ENCODE measurements at regions not wholly inside any gene's neighbourhood (a gene's known extent, or its start where the extent isn't known, plus 50 kb on each side); places are given as distances from the start of the nearest gene placed in this dataset.

DNA sequence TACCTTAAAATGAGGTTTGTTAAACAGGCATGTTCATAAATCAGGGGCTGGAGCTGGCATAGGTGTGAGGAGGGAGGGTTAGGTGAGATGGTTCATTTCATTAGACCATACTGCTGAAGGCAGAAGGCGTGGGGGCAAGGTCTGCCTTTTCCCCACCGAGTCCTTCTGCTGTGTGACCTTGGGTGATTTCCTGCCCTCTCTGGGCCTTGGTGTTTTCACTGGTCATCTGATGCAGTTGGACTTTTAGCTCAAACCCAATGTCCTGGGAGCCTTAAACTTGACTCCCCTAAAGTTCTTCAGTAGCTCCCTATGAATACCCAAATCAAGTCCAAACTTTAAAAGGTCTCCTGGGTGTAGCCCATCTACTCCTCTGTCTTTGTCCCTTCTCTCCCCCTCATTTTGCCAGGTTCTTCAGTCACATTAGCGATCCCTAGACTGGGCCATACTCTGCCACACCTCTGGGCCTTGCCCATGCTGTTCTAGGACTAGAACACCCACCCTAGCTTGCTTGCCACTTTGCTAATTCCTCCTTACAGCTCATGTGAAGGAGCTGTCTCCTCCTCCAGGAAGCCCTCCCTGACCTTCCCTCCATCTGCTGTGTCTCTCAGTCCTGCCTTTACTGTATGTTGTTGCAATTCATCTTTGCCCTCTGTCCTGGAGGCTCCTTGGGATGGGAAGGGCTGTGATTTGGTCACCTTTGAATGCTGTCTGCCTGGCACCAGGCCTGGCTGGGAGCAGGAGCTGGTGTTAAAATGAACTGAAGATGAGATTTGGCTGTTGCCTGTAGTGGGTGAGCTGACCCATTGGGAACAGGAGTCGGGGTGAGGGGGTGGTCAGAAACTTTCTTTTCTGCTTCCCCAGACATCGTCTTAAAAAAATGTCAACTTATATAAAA lies 85.4 kb upstream of the HS6ST1 start:
- Histone ChIP-seq H3K9me3 (ENCODE audit: control insufficient read depth in 1 of 2, insufficient read depth in 1 of 2, low read length in 2 of 2) (peaks cover 0 to 10% of the 10 kb centered on the region in 2 experiments), H3K4me1 (ENCODE audit: insufficient read depth, low read length) (no peaks in the 10 kb centered on the region), H3K27me3 (ENCODE audit: control insufficient read depth in 1 of 2, insufficient read depth in 2 of 2, low read length in 2 of 2) (peaks cover 0 to 5% of the 10 kb centered on the region in 2 experiments), H3K27ac (ENCODE audit: low read depth in 1 of 2, low read length in 2 of 2) (no peak overlapping the region), H3K36me3 (ENCODE audit: insufficient read depth, low read length) (no peaks in the 10 kb centered on the region), H3K4me3 (ENCODE audit: low read length) (no peak overlapping the region)
- Mint-ChIP-seq H3K27me3 (no peaks in the 10 kb centered on the region), H3K36me3 (ENCODE audit: low read depth) (no peaks in the 10 kb centered on the region), H3K4me3 (no peak overlapping the region), H3K27ac (no peak overlapping the region), H3K9me3 (no peaks in the 10 kb centered on the region), H3K4me1 (ENCODE audit: low read depth) (no peaks in the 10 kb centered on the region)
- ChIA-PET CTCF (interaction anchor here (0.5 kb wide), 1 partner anchor 175 kb away, joined by 3 read pairs; no protein-coding TSS in a partner anchor), POLR2A (no interaction called here)
- DNase-seq (no peak), ATAC-seq (ENCODE audit: poor library complexity) (no peak)
- intact Hi-C loops (cut with DNase I, micrococcal nuclease) = no loop called here
- TF ChIP-seq, protein P1, sequence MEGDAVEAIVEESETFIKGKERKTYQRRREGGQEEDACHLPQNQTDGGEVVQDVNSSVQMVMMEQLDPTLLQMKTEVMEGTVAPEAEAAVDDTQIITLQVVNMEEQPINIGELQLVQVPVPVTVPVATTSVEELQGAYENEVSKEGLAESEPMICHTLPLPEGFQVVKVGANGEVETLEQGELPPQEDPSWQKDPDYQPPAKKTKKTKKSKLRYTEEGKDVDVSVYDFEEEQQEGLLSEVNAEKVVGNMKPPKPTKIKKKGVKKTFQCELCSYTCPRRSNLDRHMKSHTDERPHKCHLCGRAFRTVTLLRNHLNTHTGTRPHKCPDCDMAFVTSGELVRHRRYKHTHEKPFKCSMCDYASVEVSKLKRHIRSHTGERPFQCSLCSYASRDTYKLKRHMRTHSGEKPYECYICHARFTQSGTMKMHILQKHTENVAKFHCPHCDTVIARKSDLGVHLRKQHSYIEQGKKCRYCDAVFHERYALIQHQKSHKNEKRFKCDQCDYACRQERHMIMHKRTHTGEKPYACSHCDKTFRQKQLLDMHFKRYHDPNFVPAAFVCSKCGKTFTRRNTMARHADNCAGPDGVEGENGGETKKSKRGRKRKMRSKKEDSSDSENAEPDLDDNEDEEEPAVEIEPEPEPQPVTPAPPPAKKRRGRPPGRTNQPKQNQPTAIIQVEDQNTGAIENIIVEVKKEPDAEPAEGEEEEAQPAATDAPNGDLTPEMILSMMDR (IDR thresholded peaks at IDR 0.05) = no peak

DNA sequence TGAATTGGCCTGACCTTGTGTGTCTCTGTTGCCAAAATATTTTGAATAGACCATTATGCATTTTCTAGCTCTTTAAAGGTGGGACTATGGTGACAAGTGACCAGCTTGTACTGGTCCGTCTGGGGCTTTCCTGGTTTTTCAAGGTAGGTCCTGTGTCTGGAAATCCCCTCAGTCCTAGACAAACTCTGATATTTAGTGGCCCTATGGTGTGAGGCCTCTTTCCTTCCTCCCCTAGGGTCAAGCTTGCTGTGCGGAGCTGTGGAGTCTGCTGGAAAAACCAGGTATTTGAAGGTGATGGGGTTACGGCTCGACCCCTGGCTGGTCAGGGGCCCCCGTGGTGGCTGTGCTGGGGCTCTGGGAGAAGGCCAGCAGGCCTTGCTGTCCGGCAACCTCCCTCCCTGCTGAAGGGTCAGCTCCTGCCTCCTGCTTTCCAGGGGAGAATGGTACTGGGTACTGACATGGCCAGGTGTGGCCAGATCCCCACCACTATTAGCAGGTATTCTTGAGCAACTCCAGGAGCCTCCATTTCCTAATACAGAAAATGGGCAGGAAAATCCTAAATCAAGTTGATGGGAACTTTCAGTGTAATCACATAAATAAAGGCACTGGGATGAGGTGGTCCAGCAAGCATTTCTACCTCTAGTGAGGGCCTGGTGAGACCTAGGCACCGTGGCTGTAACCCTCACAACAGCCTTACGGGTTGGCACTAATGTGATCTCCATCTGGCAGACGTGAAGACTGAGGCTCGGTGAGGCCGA lies 86.2 kb upstream of the HS6ST1 start:
- TF ChIP-seq, protein P1 (IDR thresholded peaks at IDR 0.05) = no peak
- no peaks in the 10 kb centered on the region for H3K36me3 Mint-ChIP-seq (ENCODE audit: low read depth)
- Histone ChIP-seq H3K4me3 (ENCODE audit: low read length) (no peak overlapping the region), H3K27me3 (ENCODE audit: control insufficient read depth in 1 of 2, insufficient read depth in 2 of 2, low read length in 2 of 2) (peaks cover 0 to 5% of the 10 kb centered on the region in 2 experiments), H3K4me1 (ENCODE audit: insufficient read depth, low read length) (no peaks in the 10 kb centered on the region), H3K36me3 (ENCODE audit: insufficient read depth, low read length) (no peaks in the 10 kb centered on the region), H3K27ac (ENCODE audit: low read depth in 1 of 2, low read length in 2 of 2) (no peak overlapping the region), H3K9me3 (ENCODE audit: control insufficient read depth in 1 of 2, insufficient read depth in 1 of 2, low read length in 2 of 2) (peaks cover 0 to 10% of the 10 kb centered on the region in 2 experiments)
- H3K27ac Mint-ChIP-seq = no peak overlapping the region
- no peak for DNase-seq
- ChIA-PET POLR2A (no interaction called here), CTCF (no interaction called here)
- no peaks in the 10 kb centered on the region for H3K27me3 Mint-ChIP-seq
- intact Hi-C loops (cut with DNase I, micrococcal nuclease) = no loop called here
- no peaks in the 10 kb centered on the region for H3K9me3 Mint-ChIP-seq
- no peak for ATAC-seq (ENCODE audit: poor library complexity)
- no peak overlapping the region for H3K4me3 Mint-ChIP-seq
- H3K4me1 Mint-ChIP-seq (ENCODE audit: low read depth) = no peaks in the 10 kb centered on the region

DNA sequence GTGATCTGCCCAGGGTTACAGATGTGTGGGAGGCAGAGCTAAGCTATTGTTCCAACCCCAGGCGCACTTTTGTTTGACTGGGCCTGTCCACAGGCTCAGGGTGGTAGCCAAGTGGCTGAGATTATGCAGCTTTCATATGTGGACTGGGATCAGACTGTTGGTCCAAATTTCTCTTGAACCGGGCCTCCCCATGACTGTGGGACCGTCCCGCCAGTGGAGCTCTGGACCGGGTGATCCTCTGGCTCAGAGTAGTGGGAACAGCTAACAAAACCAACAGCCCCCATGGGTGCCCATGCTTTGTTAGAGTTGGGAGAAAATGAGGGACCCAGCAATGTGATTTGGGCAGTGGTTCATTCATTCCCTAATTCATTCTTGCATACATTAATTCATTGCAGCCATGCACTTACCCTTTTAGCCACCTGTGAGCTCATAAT lies 86.8 kb upstream of the HS6ST1 start:
- Mint-ChIP-seq H3K27me3 (no peaks in the 10 kb centered on the region), H3K4me3 (no peak overlapping the region), H3K4me1 (ENCODE audit: low read depth) (no peaks in the 10 kb centered on the region), H3K27ac (no peak overlapping the region), H3K9me3 (no peaks in the 10 kb centered on the region), H3K36me3 (ENCODE audit: low read depth) (no peaks in the 10 kb centered on the region)
- Histone ChIP-seq H3K9me3 (ENCODE audit: control insufficient read depth in 1 of 2, insufficient read depth in 1 of 2, low read length in 2 of 2) (peaks cover 0 to 10% of the 10 kb centered on the region in 2 experiments), H3K27me3 (ENCODE audit: control insufficient read depth in 1 of 2, insufficient read depth in 2 of 2, low read length in 2 of 2) (peaks cover 0 to 5% of the 10 kb centered on the region in 2 experiments), H3K4me1 (ENCODE audit: insufficient read depth, low read length) (no peaks in the 10 kb centered on the region), H3K4me3 (ENCODE audit: low read length) (no peak overlapping the region), H3K36me3 (ENCODE audit: insufficient read depth, low read length) (no peaks in the 10 kb centered on the region), H3K27ac (ENCODE audit: low read depth in 1 of 2, low read length in 2 of 2) (no peak overlapping the region)
- intact Hi-C loops (cut with DNase I, micrococcal nuclease) = no loop called here
- ChIA-PET CTCF (no interaction called here), POLR2A (no interaction called here)
- ATAC-seq (ENCODE audit: poor library complexity) (no peak), DNase-seq (no peak)
- TF ChIP-seq, protein P1 (IDR thresholded peaks at IDR 0.05) = no peak

All from CD4-positive, alpha-beta T cell (primary cell).